Upper lobe of left lung (tissue), 4 donors: ENCODE measurements at regions not wholly inside any gene's neighbourhood (a gene's known extent, or its start where the extent isn't known, plus 50 kb on each side); places are given as distances from the start of the nearest gene placed in this dataset.

ENCODE experiments used
- CTCF ChIP-seq, 6 experiments: fragments of 450-650 bp in 4 of 6; fragments of 200-600 bp in 2 of 6; sonication (generic) in 2 of 6; IDR thresholded peaks; one replicate each; pipeline ENCODE4 v1.5.1; 2016 to 2019; ENCODE audit warnings: antibody characterized with exemption in 6 of 6
- POLR2A ChIP-seq, 4 donors: fragments of 450-650 bp; IDR thresholded peaks; one replicate each; pipeline ENCODE4 v1.5.1; 2016 to 2017; ENCODE audit warnings: antibody characterized with exemption in 4 of 4, mild to moderate bottlenecking in 2 of 4

GRCh38 chr2:45176390-45176789 is 167.1 kb upstream of the SIX2 start:
- TF ChIP-seq POLR2A (IDR thresholded peaks at IDR 0.05) (no peak), CTCF (IDR thresholded peaks at IDR 0.05) (no peak)
